ENCODE measurements at regions not wholly inside any gene's neighbourhood (a gene's known extent, or its start where the extent isn't known, plus 50 kb on each side); places are given as distances from the start of the nearest gene placed in this dataset.

DNA sequence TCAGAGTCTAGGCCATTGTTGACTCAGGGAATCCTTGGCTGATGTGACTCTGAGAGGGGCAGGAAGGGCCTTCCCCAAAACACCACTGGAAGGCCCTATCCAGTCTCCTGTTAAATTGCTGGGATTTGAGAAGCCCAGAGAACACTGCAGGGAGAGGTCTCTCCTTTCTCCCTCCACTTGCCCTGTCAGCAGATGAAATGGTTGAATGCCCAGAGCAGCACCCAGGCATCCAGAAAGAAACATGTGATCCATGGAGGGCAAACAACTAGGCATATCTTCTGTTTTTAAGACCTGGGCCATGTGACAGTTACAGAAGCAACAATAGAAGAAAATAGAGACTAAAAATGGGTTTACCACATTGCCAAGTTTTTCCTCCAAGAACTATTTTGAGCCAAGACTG is 291.1 kb downstream of the QDPR start:
- Histone ChIP-seq H3K4me1 (ENCODE audit: control insufficient read depth, low read depth, low read length) (no peaks in the 10 kb centered on the region), H3K18ac (ENCODE audit: low read length) (no peak overlapping the region), H3K79me2 (ENCODE audit: control insufficient read depth, insufficient read depth, low read length) (no peaks in the 10 kb centered on the region), H3K23ac (ENCODE audit: low read length) (no peak overlapping the region), H4K5ac (ENCODE audit: low read length) (no peak overlapping the region), H2BK5ac (ENCODE audit: low read length) (no peak overlapping the region), H3K4me2 (ENCODE audit: low read length) (no peak overlapping the region), H4K8ac (ENCODE audit: low read depth, low read length) (no peak overlapping the region), H3K56ac (ENCODE audit: low read length) (no peak overlapping the region), H3K4me3 (ENCODE audit: low read length) (no peak overlapping the region), H3K4ac (ENCODE audit: low read depth, low read length) (no peak overlapping the region), H2BK120ac (ENCODE audit: low read depth, low read length) (no peak overlapping the region), H3K27ac (ENCODE audit: low read depth, low read length) (no peak overlapping the region), H3K27me3 (ENCODE audit: insufficient read depth, low read length, poor library complexity) (no peaks in the 10 kb centered on the region), H3K9ac (ENCODE audit: low read length) (no peak overlapping the region), H3K36me3 (ENCODE audit: control insufficient read depth, insufficient read depth, low read length) (no peaks in the 10 kb centered on the region), H2BK15ac (replicated peaks; ENCODE audit: low read depth) (no peak overlapping the region), H3K79me1 (ENCODE audit: low read length) (no peaks in the 10 kb centered on the region), H2AK5ac (ENCODE audit: low read length) (no peak overlapping the region)
- DNase-seq, result no peak

DNA sequence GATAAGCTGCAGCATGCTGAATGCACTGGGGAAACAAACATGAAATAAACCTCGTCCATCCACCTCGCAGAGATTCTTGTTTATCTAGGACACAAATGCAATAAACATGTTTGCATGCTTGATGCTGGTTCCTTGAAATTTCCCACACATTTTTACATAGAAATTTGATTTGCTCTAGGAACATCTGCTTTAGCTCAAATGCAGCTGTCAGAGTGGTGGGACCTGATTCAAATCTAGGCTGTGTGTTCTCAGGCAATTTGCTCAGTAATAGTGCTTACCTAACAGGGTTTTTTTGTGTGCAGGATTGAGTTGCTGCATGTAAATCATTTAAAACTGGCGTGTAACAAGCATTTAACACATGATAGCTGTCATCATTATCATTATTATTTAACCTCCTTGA is 293.1 kb downstream of the QDPR start:
- no peak overlapping the region for H3K56ac ChIP-seq (ENCODE audit: low read length)
- no CpG with 5 or more reads among the region's 3 CpGs for WGBS (ENCODE audit: extremely low coverage, insufficient coverage, low lambda C conversion rate)
- DNase-seq, result no peak

DNA sequence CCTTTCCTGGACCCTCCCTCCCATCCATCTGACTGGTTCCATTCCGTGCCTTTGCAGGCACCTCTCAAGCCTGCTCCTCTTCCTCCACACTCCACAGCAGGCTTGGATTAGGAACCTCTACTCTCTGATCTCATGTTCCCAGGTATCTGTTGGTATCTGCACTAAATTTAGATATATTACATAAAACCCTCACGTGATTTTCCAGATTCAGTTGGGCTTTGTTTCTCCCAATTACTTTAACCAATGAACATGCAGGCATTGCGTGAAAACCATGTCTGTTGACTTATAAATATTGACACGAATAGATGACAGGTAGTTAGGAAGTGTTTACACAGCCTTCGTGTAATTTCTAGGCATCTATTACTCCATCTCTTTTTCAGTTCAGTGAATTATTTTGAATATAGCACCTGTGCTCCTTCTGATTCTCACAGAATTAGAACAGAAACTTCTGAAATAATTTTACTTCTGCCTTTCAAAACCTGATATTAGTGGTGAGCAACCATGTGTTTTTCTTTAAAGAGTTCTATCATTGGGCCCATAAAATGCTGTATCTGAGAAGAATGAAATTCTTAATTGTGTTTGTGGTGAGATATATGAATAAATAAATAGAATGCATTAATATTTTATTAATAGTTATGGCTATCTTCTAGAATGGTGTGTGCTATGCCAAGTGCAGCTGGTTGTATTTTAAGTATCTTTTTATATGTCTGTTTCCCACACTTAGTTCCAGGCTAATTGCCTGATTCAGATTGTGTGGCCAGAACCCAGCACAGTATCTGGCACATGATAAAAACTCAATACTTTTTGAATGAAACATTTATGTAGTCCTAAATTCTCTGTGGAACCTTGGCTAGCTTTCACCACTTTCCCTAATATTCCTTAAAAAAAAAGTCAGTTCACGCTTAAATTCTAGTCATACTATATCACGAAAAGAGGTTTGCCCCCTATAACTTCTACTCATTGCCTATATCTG is 304.8 kb downstream of the QDPR start:
- Histone ChIP-seq H2BK15ac (replicated peaks; ENCODE audit: low read depth) (no peak overlapping the region), H3K36me3 (ENCODE audit: control insufficient read depth, insufficient read depth, low read length) (no peaks in the 10 kb centered on the region), H3K4me2 (ENCODE audit: low read length) (no peak overlapping the region), H3K79me2 (ENCODE audit: control insufficient read depth, insufficient read depth, low read length) (no peaks in the 10 kb centered on the region), H3K4me3 (ENCODE audit: low read length) (no peak overlapping the region), H2BK120ac (ENCODE audit: low read depth, low read length) (no peak overlapping the region), H3K4ac (ENCODE audit: low read depth, low read length) (no peak overlapping the region), H4K8ac (ENCODE audit: low read depth, low read length) (no peak overlapping the region), H3K9ac (ENCODE audit: low read length) (no peak overlapping the region), H3K27ac (ENCODE audit: low read depth, low read length) (no peak overlapping the region), H3K18ac (ENCODE audit: low read length) (no peak overlapping the region), H2AK5ac (ENCODE audit: low read length) (no peak overlapping the region), H3K56ac (ENCODE audit: low read length) (no peak overlapping the region), H2BK5ac (ENCODE audit: low read length) (no peak overlapping the region), H4K5ac (ENCODE audit: low read length) (no peak overlapping the region), H3K79me1 (ENCODE audit: low read length) (no peaks in the 10 kb centered on the region), H3K23ac (ENCODE audit: low read length) (no peak overlapping the region), H3K4me1 (ENCODE audit: control insufficient read depth, low read depth, low read length) (no peaks in the 10 kb centered on the region), H3K27me3 (ENCODE audit: insufficient read depth, low read length, poor library complexity) (no peaks in the 10 kb centered on the region)
- no CpG with 5 or more reads among the region's 7 CpGs for WGBS (ENCODE audit: extremely low coverage, insufficient coverage, low lambda C conversion rate)
- no peak for DNase-seq

More for the DNA sequence above, 293.1 kb downstream of the QDPR start:
- Histone ChIP-seq H3K4me2 (ENCODE audit: low read length) (no peak overlapping the region), H4K8ac (ENCODE audit: low read depth, low read length) (no peak overlapping the region), H3K27ac (ENCODE audit: low read depth, low read length) (no peak overlapping the region), H3K4me3 (ENCODE audit: low read length) (no peak overlapping the region), H2BK5ac (ENCODE audit: low read length) (no peak overlapping the region), H3K23ac (ENCODE audit: low read length) (no peak overlapping the region), H2BK120ac (ENCODE audit: low read depth, low read length) (no peak overlapping the region), H3K4me1 (ENCODE audit: control insufficient read depth, low read depth, low read length) (no peaks in the 10 kb centered on the region), H3K18ac (ENCODE audit: low read length) (no peak overlapping the region), H2BK15ac (replicated peaks; ENCODE audit: low read depth) (no peak overlapping the region), H2AK5ac (ENCODE audit: low read length) (no peak overlapping the region), H3K36me3 (ENCODE audit: control insufficient read depth, insufficient read depth, low read length) (no peaks in the 10 kb centered on the region), H3K9ac (ENCODE audit: low read length) (no peak overlapping the region), H3K27me3 (ENCODE audit: insufficient read depth, low read length, poor library complexity) (no peaks in the 10 kb centered on the region), H3K4ac (ENCODE audit: low read depth, low read length) (no peak overlapping the region), H3K79me2 (ENCODE audit: control insufficient read depth, insufficient read depth, low read length) (no peaks in the 10 kb centered on the region), H4K5ac (ENCODE audit: low read length) (no peak overlapping the region), H3K79me1 (ENCODE audit: low read length) (no peaks in the 10 kb centered on the region)

GRCh38 chr4:17204908-17205307 is 306.5 kb upstream of the LDB2 start:
- Histone ChIP-seq H3K27me3 (ENCODE audit: insufficient read depth, low read length, poor library complexity) (no peaks in the 10 kb centered on the region), H3K18ac (ENCODE audit: low read length) (no peak overlapping the region), H2BK120ac (ENCODE audit: low read depth, low read length) (no peak overlapping the region), H3K4me3 (ENCODE audit: low read length) (no peak overlapping the region), H3K27ac (ENCODE audit: low read depth, low read length) (no peak overlapping the region), H3K23ac (ENCODE audit: low read length) (no peak overlapping the region), H3K56ac (ENCODE audit: low read length) (no peak overlapping the region), H3K4me1 (ENCODE audit: control insufficient read depth, low read depth, low read length) (no peaks in the 10 kb centered on the region), H3K4ac (ENCODE audit: low read depth, low read length) (no peak overlapping the region), H3K36me3 (ENCODE audit: control insufficient read depth, insufficient read depth, low read length) (no peaks in the 10 kb centered on the region), H2BK15ac (replicated peaks; ENCODE audit: low read depth) (no peak overlapping the region), H3K79me1 (ENCODE audit: low read length) (no peaks in the 10 kb centered on the region), H3K4me2 (ENCODE audit: low read length) (no peak overlapping the region), H4K8ac (ENCODE audit: low read depth, low read length) (no peak overlapping the region), H2BK5ac (ENCODE audit: low read length) (no peak overlapping the region), H2AK5ac (ENCODE audit: low read length) (no peak overlapping the region), H3K9ac (ENCODE audit: low read length) (no peak overlapping the region), H3K79me2 (ENCODE audit: control insufficient read depth, insufficient read depth, low read length) (no peaks in the 10 kb centered on the region), H4K5ac (ENCODE audit: low read length) (no peak overlapping the region)
- WGBS (ENCODE audit: extremely low coverage, insufficient coverage, low lambda C conversion rate), result no CpG with 5 or more reads among the region's 2 CpGs
- no peak for DNase-seq

- Histone ChIP-seq H3K4ac (ENCODE audit: low read depth, low read length) (no peak overlapping the region), H2BK5ac (ENCODE audit: low read length) (no peak overlapping the region), H3K79me1 (ENCODE audit: low read length) (no peaks in the 10 kb centered on the region), H3K36me3 (ENCODE audit: control insufficient read depth, insufficient read depth, low read length) (no peaks in the 10 kb centered on the region), H3K4me3 (ENCODE audit: low read length) (no peak overlapping the region), H4K8ac (ENCODE audit: low read depth, low read length) (no peak overlapping the region), H3K23ac (ENCODE audit: low read length) (no peak overlapping the region), H3K27ac (ENCODE audit: low read depth, low read length) (no peak overlapping the region), H2BK15ac (replicated peaks; ENCODE audit: low read depth) (no peak overlapping the region), H3K18ac (ENCODE audit: low read length) (no peak overlapping the region), H3K9ac (ENCODE audit: low read length) (no peak overlapping the region), H2BK120ac (ENCODE audit: low read depth, low read length) (no peak overlapping the region), H3K27me3 (ENCODE audit: insufficient read depth, low read length, poor library complexity) (no peaks in the 10 kb centered on the region), H2AK5ac (ENCODE audit: low read length) (no peak overlapping the region), H3K4me2 (ENCODE audit: low read length) (no peak overlapping the region), H3K56ac (ENCODE audit: low read length) (no peak overlapping the region), H3K79me2 (ENCODE audit: control insufficient read depth, insufficient read depth, low read length) (no peaks in the 10 kb centered on the region), H4K5ac (ENCODE audit: low read length) (no peak overlapping the region), H3K4me1 (ENCODE audit: control insufficient read depth, low read depth, low read length) (no peaks in the 10 kb centered on the region)
- no peak for DNase-seq
- no CpG with 5 or more reads among the region's 2 CpGs for WGBS (ENCODE audit: extremely low coverage, insufficient coverage, low lambda C conversion rate)
These were observed 305.4 kb upstream of the LDB2 start for GRCh38 chr4:17203797-17204196.

- no peak overlapping the region for H2AK5ac ChIP-seq (ENCODE audit: low read length)
- no peak overlapping the region for H3K56ac ChIP-seq (ENCODE audit: low read length)
- H3K36me3 ChIP-seq (ENCODE audit: control insufficient read depth, insufficient read depth, low read length), result no peaks in the 10 kb centered on the region
- H3K9ac ChIP-seq (ENCODE audit: low read length), result no peak overlapping the region
- no peaks in the 10 kb centered on the region for H3K27me3 ChIP-seq (ENCODE audit: insufficient read depth, low read length, poor library complexity)
- no peak overlapping the region for H4K5ac ChIP-seq (ENCODE audit: low read length)
- H3K4ac ChIP-seq (ENCODE audit: low read depth, low read length), result no peak overlapping the region
- no peaks in the 10 kb centered on the region for H3K79me1 ChIP-seq (ENCODE audit: low read length)
- WGBS (ENCODE audit: extremely low coverage, insufficient coverage, low lambda C conversion rate), result no CpG with 5 or more reads among the region's 4 CpGs
- no peak overlapping the region for H2BK5ac ChIP-seq (ENCODE audit: low read length)
- no peak overlapping the region for H3K27ac ChIP-seq (ENCODE audit: low read depth, low read length)
- no peak overlapping the region for H2BK120ac ChIP-seq (ENCODE audit: low read depth, low read length)
- H3K23ac ChIP-seq (ENCODE audit: low read length), result no peak overlapping the region
- H3K4me2 ChIP-seq (ENCODE audit: low read length), result no peak overlapping the region
- H3K18ac ChIP-seq (ENCODE audit: low read length), result no peak overlapping the region
- no peak for DNase-seq
- H3K4me3 ChIP-seq (ENCODE audit: low read length), result no peak overlapping the region
- H3K4me1 ChIP-seq (ENCODE audit: control insufficient read depth, low read depth, low read length), result no peaks in the 10 kb centered on the region
- no peak overlapping the region for H2BK15ac ChIP-seq (replicated peaks; ENCODE audit: low read depth)
- no peak overlapping the region for H4K8ac ChIP-seq (ENCODE audit: low read depth, low read length)
- no peaks in the 10 kb centered on the region for H3K79me2 ChIP-seq (ENCODE audit: control insufficient read depth, insufficient read depth, low read length)
These were observed 298.6 kb upstream of the LDB2 start for GRCh38 chr4:17197070-17197469.
